Stromal cell of bone marrow (primary cell): ENCODE measurements at regions not wholly inside any gene's neighbourhood (a gene's known extent, or its start where the extent isn't known, plus 50 kb on each side); places are given as distances from the start of the nearest gene placed in this dataset.
"Not testable (repeated sequence)": the region's sequence is repeated elsewhere in the genome, so short reads cannot be mapped to it uniquely, and the experiment has no call there.

Source experiments
- DNase-seq: peaks from one replicate; pipeline ENCODE4 v3.0.0-alpha.2; 2012; ENCODE audit warnings: low read depth

DNA sequence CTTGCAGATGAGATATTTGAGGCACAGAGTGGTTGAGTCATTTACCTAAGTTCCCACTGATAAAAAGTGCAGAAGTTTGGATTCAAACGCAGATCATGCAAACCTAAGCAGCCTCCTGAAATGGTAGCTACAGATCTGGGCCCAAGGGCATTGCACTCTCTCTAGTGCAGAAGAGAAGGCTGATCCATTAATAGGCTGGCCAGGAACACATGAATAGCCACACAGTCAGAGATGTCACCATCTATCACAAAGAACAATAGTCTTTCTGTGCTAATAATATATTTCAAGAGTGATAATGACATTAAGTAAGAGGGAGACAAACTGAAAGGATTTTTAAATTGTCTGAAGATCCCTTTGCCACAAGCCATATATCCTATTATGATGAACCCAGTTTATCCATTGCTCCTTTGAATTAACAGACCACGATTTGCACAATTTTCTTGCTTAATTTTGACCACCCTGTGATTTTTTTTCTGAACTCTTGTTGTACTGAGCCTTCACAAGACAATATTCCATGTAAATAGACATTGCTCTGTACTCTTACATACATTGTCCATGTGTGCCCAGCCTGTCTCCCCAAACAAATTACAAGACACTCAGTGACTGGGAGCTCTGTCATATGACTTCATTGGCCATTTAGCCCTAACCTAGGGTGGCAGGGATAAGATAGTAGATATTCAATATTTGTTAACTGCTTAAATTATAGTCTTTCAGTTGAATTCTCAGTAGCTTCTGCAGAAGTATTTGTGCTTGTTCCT is 112.4 kb upstream of the RBPJ start:
- DNase-seq = no peak

DNA sequence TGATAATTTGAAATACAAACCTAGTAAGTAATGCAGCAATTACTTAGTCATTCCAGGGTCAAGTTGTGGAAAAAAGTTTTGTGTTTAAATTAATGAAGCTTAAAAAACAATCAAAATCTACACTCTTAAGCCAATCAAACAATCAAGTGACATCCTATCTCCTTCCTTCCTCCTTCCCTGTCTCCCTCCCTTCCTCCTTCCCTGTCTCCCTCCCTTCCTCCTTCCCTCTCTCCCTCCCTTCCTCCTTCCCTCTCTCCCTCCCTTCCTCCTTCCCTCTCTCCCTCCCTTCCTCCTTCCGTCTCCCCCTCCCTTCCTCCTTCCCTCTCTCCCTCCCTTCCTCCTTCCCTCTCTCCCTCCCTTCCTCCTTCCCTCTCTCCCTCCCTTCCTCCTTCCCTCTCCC is 111.4 kb upstream of the RBPJ start:
- DNase-seq = not testable (repeated sequence)

DNA sequence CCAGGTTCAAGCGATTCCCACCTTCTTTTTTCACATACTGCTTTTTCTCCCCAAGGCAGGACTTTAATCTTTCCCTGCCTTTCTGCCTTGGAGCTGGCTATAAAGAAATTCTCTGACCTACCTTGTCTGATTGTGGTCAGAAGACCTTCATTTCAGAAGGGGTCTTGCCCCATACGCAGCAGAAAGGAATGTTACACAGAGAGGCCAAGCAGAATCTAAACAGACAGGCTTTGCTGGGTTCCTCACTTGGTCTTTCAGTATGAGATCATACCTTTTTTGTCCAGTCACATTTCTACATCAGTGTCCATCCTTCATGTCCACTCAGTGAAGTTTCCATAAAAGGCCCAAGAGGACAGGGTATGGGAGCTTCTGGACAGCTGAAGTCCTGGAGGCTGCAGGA is 108.3 kb upstream of the RBPJ start:
- DNase-seq = no peak

DNA sequence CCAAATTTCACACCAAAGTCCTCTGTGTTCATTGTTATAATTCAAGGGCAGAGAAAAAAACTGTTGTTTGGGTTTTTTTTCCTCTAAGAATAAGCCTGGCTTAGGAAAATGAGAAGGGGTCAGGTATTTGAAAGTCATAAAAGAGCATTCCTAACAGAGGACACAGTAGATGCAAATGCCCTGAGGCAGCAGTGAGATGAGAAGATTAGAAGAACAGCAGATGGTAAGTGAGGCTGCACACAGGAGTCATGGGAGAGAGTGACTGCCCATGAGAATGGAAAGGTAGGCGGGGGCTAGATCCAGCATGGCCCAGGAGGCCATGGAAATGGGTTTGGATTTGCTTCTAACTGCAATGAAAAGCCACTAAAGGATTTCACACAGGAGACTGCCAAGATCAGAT is 107.5 kb upstream of the RBPJ start:
- no peak for DNase-seq

DNA sequence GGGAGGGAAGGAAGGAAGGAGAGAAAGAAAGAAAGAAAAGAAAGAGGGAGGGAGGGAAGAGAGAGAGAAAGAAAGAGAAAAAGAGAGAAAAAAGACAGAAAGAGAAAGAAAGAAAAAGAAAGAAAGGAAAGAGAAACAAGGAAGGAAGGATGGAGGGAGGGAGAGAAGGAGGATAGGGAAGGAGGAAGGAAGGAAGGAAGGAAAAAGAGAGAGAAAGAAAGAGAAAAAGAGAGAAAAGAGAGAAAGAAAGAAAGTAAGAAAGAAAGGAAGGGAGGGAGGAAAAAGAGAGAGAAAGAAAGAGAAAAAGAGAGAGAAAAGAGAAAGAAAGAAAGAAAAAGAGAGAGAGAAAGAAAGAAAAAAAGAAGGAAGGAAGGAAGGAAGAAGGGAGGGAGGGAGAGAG is 105.8 kb upstream of the RBPJ start:
- DNase-seq = no peak

DNA sequence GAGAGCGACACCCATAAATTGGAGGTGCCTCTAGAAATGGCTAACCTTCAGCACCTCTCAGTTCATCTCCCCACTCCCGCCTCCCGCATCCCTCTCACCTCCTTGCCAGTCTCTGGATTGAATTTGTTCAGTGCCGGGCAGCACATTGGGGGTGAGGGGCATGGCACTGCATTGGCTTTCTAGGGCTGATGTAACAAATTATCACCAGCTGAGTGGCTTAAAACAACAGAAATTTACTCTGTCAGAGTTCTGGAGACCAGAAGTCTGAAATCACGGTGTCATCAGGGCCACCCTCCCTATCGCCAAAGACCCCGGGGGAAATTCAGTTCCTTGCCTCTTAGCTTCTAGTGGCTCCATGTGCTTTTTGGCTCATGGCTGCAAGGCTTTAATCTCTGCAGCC is 105.1 kb upstream of the RBPJ start:
- no peak for DNase-seq

DNA sequence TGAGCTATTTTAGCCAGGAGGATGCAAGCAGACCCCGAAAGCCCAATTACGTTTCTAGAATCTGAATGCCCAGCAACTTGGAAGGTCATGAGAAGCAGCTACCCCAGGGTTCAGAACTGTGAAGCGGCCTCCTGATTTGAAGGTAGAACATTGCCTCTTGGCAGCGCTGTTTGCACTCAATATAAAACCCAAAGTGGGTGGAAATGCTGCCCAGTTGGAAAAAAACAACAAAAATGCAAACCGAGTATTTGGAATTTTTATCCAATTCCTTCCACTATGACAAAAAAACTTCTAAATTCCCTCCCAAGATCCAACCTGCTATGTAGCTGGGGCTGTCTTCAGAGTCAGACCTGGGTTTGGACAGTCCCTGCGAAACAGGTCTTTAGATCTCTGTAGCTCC is 103.3 kb upstream of the RBPJ start:
- DNase-seq = no peak

DNA sequence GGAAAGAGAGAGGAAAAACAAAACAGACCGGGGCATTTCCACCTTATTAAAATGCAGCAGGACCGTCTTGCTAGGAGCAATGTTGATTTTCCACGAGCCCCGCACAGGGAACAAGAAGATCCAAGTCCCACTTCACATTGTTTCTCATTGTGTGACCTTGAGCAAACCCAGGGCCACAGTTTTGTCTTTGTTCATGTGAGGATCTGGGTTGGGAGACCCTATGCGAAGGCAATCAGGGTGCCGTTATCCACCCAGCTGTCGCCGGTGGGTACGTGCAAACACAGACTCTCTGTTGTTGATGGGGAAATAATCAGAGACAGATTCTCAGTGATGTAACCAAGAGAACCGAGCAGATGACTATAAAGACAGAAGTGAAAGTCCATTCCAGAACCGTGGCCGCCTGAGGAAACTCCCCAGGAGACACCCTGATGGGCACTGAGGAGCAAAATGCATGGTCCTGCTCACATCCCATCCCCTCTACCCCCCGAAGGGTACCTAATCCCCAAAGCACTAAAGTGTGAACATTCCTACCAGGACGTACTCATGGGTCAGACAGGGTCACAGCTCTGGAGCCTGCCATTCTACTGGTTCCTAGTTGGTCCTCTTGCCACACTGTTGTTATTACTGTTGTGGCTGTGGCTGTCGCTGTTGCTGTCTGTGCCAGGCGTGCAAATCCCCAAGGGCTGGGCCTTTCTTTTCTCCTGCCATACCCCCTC is 102.7 kb upstream of the RBPJ start:
- DNase-seq = no peak

DNA sequence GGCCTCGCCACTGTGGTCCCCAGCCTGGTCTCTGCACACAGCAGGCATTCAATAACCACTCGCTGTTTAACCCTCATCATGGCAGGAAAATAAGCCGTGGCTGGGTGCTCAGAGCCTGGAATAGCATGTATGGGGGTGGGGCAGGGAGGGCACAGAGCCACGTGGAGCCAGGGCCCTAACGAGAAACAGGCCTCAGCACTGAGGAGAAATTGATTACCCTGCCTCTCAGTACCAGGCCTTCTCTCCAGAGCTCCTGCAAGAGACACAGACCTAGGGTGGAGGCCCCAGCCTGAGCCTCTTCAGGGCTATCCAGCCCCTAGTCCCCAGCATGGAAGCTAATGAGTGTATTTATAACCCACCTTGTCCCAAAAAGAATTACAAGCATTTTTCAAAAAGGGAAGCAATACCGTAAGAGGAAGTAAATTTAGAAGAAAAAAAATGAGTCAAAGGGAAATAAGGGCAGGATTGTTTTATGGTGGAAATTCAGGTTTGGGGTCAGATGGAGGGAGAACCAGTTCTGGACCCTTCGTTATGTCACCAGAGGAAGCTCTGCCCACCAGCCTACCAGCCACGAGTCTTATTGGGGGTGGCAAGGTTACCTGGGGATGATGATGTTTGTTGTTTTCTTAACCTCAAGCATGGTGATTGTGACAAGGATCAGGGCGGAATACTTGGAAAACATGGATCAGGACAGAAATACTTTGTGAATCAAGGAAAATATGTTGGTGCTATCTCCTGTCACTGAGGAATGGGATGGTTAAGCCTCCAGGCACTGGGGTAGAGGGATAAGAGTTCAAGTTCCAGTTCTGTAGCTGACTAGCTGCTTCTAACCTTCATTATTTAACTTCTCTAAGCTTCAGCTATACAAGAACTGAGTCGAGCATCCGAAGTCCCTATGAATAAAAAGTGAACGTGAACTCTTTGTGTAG is 101.9 kb upstream of the RBPJ start:
- DNase-seq = no peak

DNA sequence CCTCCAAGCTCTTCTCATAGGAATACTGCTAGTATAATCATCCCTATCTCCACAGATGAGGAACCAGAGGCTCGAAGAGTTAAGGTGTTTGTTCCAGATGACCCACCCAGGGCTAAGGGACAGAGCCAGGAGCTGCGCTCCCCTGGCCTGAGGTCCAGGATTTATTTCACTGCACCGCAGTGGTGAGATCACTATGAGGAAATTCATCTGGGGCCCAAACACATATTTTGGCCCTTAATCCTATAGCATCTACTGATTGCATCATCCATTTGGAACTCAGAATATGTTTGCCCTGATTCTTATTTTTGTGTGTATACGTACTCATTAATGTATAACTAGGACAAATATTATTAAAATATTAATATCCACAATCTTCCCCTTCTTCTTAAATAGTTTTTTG is 100.1 kb upstream of the RBPJ start:
- DNase-seq = no peak

DNA sequence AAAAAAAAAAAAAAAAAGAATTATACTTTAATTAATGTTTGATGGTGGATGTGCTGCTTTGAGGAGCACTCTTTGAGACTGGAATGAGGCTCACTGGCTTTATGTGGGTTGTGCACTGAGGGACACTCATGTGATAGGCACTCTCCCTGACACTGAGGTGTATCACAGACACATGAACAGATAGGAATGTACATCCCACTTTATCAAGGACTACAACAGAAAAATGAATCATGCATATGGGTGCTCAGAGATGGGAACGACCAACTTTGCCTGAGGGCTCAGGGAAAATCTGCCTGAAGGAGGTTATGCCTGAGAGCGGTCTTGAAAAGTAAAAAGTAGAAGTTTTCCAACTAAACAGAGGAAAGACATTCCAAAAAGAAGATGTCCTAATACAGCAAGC is 97.7 kb upstream of the RBPJ start:
- no peak for DNase-seq

DNA sequence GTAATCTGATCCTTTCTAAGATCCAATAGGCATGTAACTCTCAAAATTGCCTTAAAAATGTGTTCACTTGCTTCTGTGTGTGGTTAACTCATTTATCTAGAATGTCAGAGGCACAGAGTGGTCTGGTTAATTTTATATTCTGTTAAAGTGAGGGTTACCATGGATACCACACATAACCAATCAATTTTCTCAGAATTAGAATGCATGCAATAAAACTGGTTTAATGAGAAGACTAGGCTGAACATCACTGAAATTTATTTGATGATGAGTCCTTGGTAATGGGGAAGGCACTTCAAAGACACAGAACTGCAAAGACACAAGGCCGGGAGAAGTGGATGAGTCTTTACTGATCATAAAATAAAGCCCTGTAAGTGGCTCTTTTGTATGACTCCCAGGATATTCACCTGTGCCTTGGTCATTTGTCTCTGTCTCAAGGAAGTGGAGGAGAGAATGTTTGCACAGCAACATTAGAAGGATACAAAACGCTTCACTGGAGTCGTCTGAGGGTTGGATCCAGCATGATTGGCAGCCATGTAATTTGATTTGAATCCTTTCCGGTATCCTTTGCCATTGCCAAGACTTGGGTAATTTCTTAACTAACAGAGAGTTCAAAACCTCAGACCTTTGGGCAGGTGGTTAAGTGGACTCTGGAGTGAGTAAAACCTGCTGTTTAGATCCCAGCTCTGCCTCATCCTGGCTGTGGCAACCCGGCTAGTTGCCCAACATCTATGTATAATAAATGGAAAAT is 94.0 kb upstream of the RBPJ start:
- no peak for DNase-seq

DNA sequence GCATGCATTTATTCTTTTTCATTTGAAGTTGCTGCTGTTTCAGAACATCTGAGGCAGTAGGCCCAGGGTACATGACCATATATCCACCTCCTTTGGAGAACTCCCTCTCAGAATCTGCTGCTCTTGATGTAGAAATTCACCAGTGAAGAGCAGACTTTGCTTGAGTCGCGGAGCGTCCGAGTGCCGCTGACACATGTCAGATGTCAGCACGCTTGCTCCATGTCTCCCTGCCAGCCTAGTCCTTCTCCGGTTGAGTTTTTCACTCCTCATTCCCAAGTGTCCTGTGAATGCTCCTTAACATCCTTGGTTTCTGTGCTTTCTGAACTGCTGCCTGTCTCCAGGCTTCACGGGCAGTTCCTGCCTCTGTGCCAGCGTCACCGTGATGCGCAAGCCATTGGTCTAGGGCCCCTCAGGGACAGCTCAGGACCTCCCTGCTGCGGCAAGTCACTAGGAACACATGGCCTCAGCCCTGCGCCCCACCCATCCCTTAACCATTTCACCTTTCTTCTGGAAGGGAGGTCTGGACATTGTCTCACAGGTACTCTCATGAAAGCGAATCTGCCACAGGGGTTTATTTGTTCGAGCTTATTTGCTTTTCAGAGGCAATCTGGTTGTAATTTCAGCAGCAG is 93.1 kb upstream of the RBPJ start:
- no peak for DNase-seq

DNA sequence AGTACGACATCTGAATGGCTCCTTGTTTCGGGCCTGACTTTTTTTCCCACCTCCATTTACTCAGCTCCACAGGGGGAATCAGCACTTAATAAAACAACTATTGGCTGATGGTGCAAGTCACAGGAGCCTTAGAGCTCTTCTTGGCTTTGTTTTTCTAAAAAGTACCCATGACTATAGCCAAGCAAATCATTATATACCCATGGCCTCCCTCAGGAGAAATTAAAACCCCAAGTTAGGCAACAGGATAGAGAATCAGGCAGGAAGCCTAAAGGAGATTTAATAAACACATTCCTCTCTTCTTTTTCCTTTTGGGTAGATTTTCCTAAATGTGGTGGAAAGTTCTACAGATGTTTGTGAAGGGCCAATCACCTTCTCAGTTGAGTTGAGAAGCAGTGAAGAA is 91.9 kb upstream of the RBPJ start:
- DNase-seq = peak; percentile 55

DNA sequence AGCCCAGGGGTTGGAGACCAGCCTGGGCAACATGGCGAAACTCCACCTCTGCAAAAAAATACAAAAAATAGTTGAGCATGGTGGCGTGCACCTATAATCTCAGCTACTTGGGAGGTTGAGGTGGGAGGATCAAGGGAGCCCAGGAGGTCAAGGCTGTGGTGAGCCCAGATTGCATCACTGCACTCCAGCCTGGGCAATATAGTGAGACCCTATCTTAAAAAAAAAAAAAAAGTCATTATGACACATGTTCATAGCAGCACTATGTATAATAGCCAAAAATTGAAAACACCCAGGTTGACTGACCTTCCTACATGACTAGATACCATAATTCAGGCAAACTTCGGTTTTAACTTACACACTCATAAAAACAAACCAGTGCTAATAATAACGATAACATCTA is 90.8 kb upstream of the RBPJ start:
- DNase-seq = no peak

DNA sequence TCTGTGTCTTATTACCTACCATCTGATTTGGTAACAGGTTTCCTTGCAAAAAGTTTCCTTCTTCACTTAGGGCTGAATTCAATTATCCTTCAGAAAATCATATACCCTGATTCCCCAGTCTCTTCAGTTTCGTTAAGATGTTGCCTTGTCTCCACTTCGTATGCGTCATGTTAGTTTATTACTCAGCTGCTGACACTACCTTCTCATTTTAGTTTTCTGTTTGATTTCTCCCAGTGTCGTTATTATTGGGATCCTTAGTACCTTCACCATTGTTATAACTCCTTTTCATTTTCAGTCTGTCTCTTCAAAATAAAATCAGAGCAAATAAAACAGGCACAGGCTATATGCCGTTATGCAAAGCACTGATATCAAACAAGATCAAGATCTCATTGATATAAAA is 87.5 kb upstream of the RBPJ start:
- DNase-seq = no peak

DNA sequence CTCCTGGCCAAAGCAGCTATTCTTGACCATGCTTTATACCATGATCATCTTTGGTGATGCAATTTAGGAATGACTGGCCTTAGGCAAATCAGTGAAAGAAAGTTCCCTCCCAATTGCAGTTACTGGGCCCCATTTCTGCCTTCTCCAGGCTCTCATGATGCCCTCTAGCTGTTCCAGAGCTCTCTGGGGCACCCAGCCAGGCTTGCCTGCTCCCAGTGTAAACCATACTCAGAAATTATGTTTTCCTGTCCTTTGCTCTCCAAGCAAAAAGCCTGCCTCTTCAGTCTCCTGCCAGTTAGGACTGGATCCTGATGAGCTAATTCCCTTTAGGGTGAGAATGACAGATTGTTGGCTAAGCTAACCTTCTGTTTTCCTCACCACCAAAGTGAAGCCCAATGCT is 85.3 kb upstream of the RBPJ start:
- peak; percentile 95 for DNase-seq

DNA sequence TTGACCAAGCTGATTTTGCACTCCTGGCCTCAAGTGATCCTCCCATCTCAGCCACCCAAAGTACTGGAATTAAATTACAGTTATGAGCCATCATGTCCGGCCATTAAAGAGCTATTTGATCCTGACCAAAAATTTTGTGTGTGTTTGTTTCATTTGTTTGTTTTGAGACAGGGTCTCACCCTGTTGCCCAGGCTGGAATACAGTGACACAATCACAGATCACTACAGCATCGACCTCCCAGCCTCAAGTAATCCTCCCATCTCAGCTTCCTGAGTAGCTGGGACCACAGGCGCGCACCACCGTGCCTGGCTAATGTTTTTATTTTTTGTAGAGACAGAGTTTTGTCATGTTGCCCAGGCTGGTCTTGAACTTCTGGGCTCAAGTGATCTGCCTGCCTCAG is 82.9 kb upstream of the RBPJ start:
- DNase-seq = no peak

DNA sequence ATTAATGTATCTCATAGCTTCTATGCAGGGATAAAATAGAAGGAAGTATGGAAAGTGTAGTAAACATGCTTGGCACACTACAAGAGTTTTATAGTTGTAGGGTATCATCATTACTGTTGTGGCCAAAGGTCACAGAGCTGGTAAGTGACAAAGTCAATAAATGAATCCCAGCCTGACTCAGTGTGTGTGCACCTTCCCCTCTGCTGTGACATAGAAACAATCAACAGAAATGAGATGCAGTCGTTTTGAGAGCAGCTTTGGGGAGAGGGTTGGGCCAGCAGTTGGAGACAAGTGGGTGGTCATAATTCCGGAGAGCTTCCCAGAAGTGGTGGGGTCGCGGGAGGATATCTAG is 82.4 kb upstream of the RBPJ start:
- DNase-seq = no peak

DNA sequence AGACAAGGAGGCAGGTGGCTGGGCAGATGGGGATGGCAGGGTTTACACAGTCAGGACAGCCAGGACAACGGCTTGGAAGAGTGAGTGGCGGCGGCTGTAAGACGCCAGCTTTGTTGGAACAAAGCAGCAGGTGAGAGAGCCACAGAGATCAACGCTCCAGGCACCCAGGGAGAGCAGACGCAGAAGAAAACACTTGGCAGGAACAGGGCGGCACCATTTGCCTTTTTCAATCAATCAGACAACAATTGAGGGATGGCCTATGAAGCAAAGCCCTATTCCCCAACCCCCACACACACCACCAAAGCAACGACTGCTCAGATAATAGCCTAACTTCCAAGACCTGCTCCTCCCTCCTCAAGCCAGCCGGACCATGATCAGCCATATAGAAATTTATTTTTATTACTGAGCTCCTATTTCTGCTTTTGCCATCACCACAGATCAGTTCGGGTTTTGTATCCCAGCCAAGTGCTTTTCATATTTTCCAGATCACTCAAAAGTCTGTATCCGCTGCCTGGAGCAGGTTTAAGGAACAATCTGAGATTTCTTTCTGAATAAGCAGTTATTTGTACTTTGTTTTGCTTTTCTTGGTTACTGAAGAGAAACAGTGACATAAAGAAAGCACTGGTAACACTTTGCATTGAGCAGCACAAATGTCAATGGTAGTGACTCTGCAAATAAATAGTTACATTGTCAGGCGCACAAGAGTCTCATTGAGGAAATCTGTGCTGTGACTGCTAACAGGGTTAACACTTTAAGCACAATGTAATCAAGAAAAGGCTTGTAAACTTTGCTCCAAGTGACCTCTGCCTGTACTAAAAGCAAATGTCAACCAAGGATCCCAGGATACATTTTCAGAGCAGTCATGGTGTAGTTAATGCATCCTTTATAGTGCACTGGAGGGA is 81.8 kb upstream of the RBPJ start:
- peak; percentile 83 for DNase-seq

DNA sequence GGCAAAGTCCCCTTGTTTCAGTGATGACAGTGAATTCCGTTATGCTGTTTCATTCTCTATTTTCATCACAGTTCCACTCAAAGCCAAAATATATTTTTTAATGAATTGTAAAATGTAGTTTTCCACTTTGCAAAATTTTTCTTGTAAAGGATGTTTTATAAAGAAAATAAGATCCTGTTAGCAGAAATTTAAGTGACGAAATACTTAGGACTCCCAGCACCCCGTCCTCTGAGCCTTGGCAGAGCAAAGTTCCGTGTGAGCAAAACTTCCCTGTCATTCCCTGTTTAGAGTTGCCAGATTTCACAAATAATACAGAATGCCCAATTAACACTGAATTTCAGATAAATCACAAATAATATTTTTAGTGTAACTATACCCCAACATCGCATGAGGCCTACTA is 81.0 kb upstream of the RBPJ start:
- DNase-seq = no peak
